GM18499 (cell line): ENCODE measurements at regions not wholly inside any gene's neighbourhood (a gene's known extent, or its start where the extent isn't known, plus 50 kb on each side); places are given as distances from the start of the nearest gene placed in this dataset.

Source experiments
- ATAC-seq: cut with Tn5 transposase; IDR thresholded peaks from one replicate; pipeline ENCODE4 v1.9.1; 2021; ENCODE audit warnings: moderate number of reproducible peaks; ENCODE audit not compliant: insufficient read depth, unreplicated experiment

DNA sequence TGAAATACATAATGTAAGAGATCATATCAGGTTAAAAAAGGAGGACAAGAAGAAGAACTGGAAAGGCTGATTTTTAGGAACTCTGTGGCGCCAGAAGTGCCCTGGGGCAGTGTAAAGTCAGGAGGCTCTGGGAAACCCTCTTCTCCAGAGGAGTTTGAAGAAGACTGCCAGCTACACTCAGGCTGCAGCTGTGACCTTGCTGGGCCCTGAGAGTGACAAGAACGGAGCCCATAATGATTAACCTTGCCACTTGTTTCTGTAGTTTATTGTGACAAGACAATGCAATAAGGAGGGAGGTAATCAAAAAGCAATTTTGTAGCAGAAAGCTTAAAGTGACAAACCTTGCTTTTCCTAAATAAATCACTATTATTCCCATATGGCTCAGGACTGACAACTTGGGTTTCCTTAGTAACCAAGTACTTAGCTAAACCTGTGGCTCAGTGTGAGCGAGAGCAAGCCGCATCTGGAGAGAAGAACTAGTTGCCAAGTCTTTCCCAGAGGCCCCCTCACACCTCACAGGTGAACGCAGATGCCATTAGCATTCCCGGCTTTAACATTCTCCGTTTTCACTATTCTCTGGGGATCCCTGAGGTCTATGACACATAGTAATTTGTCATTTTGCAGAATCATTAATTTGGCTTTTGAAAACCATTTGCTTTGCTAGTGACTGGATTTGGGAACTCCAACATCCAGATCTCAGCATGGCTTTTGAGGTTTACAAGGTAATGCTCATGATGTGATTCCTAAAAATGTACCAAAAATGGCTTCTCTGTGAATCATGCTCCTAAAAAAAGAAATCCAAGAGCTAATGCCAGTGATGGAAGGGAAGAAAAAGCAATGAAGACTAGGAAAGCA lies 115.9 kb downstream of the OMA1 start:
- no peak for ATAC-seq

DNA sequence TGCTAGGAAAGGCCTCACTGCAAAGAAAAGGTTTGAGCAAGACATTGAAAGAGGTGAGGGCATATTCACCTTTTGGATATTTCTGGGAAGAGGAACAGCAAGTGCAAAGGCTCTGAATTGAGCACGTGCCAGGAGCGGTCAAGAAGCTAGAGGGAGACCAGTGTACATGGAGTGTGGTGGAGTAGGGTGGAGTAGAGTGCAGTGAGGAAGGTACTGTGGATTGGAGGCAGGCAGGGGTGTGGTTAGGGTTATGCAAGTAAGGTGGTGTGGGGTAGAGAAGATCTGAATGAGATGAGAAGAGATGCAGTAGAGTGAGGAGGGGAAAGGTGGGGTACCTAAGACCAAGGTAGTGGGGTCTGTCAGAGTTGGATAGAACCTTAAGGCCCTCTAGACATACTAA lies 119.6 kb downstream of the OMA1 start:
- ATAC-seq = no peak

DNA sequence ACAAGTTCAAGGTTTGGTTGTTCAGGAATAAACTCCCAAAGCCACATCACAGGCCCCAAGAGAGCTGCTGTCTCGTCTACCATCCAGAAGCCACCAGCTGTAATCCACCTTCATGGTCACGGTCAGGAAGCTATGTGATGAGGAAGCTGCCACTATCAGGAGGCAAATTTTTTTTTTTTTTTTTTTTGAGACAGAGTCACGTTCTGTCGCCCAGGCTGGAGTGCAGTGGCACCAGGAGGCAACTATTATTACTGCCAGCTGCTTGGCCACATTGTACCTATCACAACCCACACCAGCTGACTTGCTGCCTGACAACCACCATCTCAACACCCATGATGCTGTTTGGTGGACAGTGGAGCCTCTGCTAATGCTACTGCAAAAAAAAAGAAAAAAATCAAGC lies 124.1 kb downstream of the OMA1 start:
- ATAC-seq = no peak

DNA sequence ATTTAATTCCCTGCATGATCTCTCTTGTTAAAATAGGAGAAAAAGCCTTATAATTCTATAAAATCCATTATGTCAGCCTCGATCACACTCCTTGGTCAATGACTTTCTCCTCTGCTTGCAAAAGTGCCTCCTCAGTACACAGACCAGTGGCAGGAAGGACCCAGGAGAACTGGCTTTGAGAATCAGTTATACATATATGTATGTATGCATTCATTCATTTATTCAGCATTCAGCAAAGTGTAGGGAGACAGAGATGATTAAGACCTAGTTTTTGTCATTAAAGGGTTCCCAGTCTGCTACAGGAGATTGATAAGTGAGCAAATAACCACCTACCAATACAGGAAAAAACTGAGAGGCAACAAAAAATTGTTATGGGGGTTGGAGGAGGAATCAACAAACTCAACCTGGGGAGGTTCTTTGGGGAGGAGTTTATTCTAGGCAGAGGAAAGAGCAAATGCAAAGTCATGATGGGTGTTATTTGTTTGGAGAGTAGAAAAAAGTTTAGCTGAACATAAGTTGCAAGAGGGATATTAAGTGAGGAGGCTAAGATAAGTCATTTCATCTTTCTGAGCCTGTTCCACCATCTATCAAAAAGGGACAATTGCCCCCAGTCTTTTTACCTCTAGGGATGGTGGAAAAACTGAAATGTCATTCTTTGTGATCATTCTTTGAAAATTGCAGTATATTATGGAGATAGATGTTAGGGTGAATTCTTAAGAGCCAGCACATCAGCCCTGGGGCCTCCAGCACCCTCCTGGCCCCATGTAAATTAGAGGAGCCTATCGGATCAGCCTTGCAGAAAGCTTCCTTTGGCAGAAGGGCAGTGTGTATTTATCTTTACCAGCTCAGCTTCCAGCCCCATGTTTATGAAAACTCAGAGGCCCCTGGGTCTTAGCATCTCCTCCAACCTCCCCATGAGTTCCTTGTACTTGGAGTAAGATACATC lies 128.0 kb downstream of the OMA1 start:
- no peak for ATAC-seq

DNA sequence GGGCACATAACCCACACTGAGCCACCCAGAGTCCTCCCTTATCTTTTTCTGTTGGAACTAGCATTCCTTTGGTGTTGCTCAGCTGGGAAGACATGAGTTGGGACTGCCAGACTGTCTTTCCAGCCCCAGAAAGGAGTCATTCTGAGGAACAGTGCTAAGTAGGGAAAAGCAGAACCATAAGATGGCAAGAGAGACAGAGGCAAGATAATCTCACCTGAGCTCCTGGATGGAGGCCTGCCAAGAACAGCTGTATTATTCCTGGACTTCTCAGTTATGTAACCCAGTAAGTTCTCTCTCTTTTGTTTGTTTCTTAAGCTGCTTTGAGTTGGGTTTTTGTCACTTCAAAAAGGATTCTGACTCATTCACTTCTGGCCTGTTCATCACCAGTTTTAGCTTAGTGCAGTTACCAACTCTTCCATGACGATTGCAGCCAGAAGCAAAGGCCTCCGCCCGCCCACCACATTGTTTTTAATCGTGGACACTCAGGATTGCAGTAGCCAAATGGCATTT lies 134.4 kb downstream of the OMA1 start:
- no peak for ATAC-seq

DNA sequence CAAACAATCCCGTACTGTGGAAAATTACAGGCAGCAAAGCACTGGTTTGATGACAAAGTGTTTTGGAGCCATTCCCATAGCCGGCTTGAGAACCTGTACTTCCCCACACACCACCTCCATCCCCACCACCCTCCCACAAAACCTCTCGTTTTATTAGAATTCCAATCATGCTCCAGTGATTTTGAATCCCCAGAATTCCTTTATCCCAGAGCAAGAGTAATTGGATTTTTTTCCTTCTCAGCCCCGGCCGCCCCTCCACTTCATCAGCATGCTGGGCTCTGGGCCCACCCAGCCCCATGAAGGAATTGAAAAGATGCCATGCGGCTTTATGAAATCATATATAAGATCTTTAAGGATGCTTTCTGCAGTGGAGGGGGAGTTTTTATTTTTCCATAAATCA lies 136.6 kb downstream of the OMA1 start:
- no peak for ATAC-seq

DNA sequence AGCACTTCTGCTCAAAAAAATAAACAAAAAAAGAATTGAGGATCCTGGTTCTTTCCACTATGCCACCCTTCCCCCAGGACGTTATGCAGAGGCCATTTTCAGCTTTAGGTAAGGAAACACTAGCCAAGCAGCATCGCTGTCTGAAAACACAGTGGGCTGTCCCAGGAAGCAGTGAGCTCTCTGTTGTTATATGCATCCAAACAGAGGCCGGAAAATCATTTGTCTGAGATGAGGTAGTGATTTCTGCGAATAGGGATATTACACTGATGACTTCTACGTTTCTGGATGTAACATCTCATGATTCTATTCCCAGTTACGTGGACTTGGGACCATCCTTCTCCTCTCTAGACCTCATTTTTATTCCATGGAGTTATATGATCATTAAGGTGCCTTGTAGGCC lies 137.2 kb downstream of the OMA1 start:
- ATAC-seq = no peak

DNA sequence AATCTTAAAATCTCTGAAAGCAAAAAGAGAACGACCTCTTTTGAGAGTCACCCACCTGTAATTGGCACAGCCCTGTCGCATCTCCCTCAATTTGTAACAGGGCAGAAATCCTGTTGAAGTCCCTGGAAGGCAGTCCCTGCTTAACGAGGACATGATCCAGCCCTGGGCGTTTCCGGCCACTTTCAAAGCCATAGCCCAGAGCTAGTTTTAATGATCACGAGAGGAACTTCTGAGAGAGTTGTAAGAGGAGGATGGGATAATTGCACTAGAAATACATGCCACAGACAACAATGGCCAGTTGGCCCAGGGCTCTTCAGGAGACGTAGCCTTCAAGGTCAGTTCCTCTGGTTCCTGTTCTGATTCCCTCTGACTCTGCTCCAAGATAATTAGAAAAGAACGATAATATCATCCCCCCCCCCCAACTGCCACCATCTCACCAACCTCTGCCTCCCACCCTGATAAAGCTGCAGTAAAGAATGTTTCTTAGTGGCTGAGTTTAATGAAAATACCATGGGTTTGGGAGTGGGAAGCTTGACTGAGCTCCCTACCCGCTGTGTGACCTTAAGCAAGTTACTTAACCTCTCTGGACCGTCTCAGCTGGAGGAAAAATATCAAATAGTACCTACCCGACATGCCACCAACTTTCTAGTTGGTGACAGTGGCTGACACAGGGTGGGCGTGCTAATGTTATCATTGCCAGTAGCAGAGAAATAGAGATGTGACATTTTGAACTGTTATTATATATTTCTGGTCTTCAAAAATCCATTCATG lies 140.0 kb downstream of the OMA1 start:
- ATAC-seq = no peak

DNA sequence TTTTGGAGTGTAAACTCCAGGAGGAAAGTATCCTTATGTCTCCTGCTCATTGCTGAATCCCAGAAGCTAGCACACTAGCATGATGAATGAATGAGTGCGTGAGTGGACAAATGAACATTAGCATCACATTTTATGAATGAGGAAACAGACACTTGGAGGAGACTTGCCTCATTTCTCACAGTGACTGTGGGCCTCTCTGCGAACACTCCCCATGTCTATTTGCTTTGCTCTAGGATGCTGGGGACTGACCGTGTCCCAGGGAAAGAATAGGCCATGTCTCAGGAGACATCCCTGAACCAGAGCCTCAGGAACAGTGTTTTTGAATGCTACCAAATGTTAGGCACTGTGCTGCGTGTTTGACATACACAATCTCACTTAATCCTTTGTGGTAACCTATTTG lies 140.9 kb downstream of the OMA1 start:
- ATAC-seq = no peak

DNA sequence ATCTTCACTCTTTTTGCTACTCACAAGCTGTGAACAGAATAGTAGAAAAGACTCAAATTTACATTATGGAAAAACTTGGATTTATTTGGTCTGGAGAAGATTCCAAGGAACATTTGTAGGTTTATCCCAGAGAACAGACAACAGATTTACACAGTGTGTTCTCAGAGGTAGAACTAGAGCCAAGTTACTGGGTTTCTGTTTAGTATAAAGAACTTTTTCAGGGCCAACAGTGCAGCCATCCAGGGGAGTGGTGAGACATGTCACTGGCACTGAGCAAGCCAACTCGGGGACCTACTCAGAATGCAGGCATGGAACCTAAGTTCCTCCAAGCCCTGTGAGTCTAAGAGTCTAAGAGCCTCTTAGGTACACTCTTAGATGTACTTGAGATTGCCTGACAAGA lies 142.6 kb downstream of the OMA1 start:
- no peak for ATAC-seq

DNA sequence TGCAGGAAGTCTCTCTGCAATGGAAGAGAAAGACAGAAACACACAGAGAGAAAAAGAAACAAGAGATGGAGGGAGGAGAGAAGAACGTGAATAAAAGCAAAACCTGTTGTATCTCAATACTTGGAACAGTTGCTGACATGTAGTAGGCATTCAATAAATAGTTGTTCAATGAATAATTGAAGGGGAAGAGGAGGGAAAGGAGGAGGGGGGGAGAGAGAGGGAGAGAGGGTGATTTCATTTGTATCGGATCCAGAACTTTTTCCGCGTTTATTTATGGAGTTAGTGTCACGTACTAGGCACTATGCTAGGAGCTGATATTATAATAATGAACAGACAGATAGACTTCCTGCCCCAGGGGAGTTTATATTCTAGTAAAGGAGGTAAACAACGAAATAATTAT lies 144.1 kb downstream of the OMA1 start:
- no peak for ATAC-seq

DNA sequence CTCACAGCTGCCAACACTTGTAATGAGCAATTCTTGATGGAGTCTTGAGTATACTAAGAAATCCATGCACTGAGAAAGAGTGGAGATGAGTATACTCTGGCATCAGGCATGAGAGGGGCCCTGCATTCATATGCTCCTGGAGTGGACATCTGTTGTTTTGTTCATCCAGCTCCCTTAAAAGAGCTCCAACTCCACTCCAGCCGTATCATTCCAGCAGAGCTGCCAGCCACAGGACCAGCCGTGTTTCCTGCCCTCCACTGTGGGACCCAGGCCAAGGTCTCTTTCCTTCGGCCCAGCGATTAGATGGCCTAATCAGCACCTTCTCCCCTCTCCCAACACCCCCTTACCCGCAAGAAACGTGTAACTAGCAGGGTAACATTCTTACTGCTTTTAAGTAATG lies 144.5 kb downstream of the OMA1 start:
- ATAC-seq = no peak

DNA sequence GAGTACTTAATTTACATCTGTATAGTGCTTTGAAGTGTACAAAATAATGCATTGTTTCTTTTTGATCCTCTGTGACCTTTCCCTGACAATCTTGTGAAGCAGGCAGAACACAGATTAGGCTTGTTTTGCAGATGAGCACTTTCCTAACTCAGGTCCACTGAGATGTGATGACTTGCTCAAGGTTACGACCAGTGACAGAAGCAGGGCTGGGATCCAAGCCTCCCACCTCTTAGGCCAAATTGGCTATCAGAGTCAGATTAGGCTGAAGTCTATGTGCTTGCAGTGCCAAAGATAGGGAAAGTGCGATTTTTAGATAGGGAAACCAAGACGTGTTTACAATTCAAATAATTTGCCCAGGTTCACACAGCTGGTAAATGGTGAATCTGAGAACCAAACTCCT lies 147.3 kb downstream of the OMA1 start:
- ATAC-seq = no peak

DNA sequence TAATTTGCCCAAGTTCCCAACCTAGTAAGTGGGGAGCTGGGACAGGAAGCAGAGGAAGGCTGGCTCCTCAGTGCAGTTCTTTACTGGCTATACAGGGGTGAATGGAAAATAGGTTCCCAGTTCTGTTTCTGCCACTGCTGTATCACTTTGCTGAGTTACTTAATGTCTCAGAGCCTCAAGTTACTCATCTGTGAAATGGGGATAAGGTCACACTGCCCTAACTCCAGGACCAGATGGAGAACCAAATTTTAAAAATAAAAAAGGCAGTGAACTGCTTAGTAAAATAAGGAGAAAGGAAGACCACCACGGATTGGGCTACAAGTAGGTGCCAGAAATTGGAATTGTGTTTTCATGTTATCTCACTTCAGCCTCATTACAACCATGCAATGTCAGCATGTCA lies 147.8 kb downstream of the OMA1 start:
- no peak for ATAC-seq

DNA sequence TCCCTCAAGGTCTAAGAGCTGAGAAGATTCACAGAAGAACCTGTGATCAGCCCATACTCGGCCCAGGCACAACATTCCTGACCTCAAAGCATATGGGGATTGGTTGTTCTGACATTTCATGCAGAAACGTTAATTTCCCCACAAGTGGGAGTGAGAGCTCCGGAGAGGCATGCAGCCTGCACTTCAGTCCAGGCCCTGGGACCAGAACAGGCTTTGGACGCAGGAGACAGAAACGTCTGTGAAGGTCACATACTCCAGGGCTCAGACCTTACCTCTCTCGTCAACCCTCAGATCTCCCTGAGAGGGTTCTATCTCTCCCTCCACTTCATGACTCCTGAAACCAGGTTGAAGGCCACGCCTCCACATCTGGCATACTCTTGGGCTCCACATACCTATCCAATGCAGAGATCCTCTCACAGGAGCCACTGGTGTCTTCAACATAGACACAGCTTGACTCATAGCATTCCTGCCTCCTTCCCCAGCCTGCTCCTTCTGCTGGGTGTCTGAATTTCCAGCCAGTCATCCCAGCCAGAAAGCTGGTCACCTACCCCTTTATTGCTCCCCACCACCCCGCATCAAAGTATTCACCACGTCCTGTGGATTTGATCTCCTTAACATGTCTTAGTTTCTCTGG lies 149.2 kb downstream of the OMA1 start:
- no peak for ATAC-seq

DNA sequence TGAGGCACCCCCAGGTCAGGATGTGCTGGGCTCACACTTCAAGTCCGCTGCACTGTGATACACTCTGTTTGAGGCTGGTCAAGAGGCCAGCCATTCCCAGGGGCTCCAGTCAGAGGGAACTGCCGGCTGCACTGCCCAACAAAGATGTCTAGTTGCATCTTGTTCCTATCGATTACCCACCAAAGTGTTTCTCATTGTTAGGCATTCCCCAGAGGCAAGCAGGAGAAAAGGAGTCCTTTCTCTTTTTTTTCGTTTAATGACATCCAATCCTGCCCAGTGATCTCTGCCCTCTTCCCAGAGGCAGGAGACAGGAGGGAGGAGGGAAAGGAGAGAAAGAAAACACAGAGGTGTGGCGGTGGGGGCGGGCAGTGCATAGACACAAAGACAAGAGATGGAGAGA lies 150.4 kb downstream of the OMA1 start:
- no peak for ATAC-seq

DNA sequence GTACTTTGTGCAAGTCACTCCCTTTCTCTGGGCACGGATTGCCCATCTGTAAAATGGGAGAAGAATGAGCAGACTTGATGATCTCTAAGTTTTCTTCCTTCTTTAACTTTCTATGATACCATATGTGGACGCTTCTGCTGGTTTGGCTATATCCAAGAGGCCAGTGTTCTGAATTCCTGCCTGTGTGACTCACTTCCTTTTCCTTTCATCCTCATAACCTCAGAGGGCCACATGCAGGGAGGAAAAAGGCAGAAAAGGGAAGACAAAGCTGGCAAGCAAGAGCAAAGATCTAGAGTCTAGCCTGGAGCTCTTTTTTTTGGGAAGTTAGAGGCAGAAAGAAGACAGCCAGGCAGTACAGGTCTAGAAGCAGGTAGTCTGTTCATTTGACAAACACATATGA lies 151.2 kb downstream of the OMA1 start:
- no peak for ATAC-seq

DNA sequence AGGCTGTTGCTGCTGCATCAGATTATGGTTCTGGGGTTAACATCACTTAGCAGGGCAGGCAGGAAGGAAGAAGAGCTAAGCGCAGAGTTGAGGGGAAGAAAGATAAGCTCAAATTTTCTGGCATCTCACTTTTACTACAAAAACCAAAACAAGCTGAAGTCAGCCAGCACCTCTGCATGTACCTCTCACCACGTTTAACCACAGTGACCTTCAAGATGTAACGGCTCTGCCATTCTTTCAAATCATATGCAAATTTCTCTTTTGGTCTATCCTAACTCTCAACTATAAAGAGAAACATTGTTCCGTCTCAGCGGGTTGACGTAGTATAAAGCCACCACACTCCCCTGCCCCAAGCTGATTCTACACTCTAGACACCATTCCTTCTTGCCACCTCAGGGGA lies 154.4 kb downstream of the OMA1 start:
- peak; percentile 73 for ATAC-seq

DNA sequence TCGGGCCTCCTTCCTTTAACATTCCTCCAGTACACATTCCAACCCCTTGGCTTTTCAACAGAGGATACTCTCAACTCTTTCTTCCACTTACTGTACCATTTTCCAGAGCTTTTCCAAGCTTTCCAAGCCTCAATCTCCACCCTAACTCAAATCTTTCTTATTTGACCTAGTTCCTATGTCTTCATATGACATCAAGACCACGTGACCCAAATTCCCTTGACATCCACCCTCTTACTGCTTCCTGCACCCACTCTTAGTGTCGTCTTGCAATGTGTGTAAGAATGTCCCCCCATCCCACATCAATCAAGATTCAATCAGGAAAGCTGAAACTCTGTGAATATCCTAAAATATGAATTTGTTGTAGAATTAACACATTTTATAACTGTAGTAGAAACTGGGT lies 155.0 kb downstream of the OMA1 start:
- no peak for ATAC-seq

DNA sequence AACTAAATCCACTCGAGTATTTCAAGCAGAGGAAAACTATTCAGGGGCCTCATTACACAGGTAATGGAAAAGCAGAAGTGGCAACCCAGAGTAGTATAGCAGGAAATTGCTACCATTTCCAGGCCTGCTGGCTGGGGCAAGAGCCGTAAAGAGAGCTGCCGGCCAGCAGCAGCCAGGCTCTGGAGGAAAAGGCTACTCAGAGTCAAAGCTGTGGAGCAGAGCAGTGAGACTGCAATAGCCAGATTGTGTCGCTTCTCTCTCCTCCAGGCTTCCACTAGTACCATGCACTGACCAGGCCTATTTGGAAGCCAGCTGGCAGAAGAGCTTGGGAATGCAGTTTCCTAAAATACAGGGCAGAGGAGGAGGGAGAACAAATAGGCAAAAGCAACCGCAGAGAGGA lies 155.5 kb downstream of the OMA1 start:
- no peak for ATAC-seq
